ENCODE measurements at regions not wholly inside any gene's neighbourhood (a gene's known extent, or its start where the extent isn't known, plus 50 kb on each side); places are given as distances from the start of the nearest gene placed in this dataset.

DNA sequence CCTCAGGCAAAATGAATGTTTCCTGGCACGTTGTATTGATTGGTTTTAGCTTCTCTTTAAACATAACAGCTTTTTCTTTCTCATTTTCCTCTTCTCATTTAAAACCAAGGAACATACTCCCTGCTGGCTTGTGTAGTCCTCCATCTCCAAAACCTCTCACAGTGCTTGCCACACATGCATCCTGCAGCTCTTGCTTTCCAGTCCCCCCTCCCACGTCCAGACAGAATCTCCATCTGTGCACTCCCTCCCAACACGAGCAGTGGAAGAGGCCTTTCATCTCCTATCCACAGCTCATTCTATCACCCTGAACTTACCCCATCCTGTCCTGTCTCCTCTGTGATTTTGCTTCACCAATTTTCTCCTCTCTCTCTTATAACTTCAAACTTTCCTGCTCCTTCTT, 99.6 kb upstream of the THSD7B start:
- TF ChIP-seq, protein P1, sequence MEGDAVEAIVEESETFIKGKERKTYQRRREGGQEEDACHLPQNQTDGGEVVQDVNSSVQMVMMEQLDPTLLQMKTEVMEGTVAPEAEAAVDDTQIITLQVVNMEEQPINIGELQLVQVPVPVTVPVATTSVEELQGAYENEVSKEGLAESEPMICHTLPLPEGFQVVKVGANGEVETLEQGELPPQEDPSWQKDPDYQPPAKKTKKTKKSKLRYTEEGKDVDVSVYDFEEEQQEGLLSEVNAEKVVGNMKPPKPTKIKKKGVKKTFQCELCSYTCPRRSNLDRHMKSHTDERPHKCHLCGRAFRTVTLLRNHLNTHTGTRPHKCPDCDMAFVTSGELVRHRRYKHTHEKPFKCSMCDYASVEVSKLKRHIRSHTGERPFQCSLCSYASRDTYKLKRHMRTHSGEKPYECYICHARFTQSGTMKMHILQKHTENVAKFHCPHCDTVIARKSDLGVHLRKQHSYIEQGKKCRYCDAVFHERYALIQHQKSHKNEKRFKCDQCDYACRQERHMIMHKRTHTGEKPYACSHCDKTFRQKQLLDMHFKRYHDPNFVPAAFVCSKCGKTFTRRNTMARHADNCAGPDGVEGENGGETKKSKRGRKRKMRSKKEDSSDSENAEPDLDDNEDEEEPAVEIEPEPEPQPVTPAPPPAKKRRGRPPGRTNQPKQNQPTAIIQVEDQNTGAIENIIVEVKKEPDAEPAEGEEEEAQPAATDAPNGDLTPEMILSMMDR (IDR thresholded peaks at IDR 0.05; ENCODE audit: insufficient read depth, low read depth, low read length, missing control alignments) = no peak
- DNase-seq (ENCODE audit: low read depth) = no peak
- H3K4me3 ChIP-seq (ENCODE audit: low read length) = no peak overlapping the region

DNA sequence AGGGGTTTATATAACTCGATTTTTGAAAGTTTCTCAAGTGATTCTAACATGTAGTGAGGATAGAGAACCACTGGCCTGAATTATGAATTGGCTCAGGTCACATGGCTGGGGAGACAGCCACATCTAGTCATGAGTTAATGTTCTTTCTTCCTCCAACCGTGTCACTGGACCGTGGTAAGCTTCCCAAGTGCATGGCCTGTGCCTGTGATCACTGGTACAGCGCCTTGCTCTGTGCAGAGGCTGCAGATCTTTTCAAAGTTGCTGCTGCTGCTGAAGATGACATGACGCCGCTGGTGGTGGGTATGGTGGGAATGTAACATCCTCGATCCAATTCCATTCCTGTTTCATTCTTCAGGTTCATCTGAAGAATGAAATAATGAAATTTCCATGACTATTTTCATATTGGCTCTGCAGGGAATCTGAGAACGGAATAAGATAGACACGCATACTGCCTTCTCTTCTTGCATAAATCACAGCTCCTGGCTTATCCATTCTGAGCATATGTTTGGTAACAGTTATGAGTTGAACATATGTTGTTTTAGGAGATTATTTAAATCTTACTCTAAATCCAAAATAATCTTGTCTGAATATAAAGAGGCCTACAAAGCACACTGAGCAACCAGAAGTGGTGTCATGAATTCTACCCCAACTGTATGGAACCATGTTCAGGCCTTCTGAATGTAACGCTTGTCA, 100.5 kb upstream of the THSD7B start:
- no peak overlapping the region for H3K4me3 ChIP-seq (ENCODE audit: low read length)
- no peak for DNase-seq (ENCODE audit: low read depth)
- TF ChIP-seq, protein P1 (IDR thresholded peaks at IDR 0.05; ENCODE audit: insufficient read depth, low read depth, low read length, missing control alignments) = no peak

DNA sequence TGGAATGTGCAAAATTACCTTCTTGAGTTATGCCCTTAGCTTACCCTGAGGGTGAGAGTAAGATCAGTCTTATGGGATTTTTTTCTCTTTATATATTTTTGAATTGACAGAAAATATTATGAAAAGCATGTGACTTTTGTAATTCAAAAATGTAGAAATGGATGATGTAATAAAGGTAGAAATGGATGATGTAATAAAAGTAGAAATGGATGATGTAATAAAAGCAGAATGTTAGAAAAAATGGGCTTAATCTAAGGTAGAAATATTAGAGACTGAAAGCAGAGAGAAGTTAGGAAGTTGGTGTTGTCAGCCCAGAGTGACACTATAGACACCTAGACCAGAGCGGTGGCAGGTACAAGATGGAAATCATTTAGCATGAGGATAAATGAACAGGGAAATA, 107.1 kb upstream of the THSD7B start:
- no peak for DNase-seq (ENCODE audit: low read depth)
- no peak overlapping the region for H3K4me3 ChIP-seq (ENCODE audit: low read length)
- TF ChIP-seq, protein P1 (IDR thresholded peaks at IDR 0.05; ENCODE audit: insufficient read depth, low read depth, low read length, missing control alignments) = no peak

DNA sequence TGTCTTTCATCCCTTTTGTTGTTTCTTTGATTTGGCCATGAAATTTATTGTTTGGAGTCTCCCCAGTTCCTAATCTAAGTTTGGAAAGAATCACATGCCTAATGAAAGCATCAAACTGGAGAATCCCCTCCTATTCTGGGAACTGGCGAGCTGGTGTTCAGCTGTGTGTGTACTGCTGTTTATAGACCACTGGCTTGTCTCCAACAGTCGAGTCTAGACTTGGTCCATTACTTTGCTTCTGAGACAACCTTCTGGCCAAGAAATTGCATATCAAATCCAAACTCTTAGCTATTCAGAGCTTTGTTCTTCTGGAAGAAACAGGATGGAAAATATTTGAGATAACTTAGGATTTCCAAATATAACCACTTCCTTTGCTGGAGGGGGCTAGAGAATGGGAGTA, 111.5 kb upstream of the THSD7B start:
- TF ChIP-seq, protein P1 (IDR thresholded peaks at IDR 0.05; ENCODE audit: insufficient read depth, low read depth, low read length, missing control alignments) = no peak
- no peak for DNase-seq (ENCODE audit: low read depth)
- H3K4me3 ChIP-seq (ENCODE audit: low read length) = no peak overlapping the region

DNA sequence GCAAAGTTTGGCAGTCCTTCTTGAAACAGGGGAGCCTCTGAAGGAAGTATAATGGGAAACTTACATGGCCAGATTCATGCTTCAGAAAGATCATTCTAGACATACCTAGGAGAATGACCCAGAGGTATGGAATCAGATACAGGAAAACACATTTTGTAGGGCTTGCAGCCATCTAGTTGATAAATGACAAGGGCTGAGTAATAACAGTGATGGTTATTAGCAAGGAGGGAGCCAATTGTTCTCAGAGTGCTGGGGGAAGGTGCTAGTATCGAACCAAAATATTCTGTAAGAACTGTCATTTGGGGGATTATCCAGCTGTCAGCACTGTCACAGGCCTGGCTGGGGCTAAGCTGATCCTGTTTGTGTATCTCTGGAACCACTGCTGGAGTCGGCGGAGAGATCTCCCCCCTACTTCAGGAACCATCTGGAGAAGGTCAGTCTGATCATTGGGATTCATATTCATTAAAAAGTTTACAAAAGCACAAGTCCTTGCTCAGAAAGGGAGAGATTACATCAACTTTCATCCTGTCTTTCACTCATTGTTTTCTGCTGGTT, 113.8 kb upstream of the THSD7B start:
- TF ChIP-seq, protein P1 (IDR thresholded peaks at IDR 0.05; ENCODE audit: insufficient read depth, low read depth, low read length, missing control alignments) = no peak
- no peak for DNase-seq (ENCODE audit: low read depth)
- H3K4me3 ChIP-seq (ENCODE audit: low read length) = no peak overlapping the region

DNA sequence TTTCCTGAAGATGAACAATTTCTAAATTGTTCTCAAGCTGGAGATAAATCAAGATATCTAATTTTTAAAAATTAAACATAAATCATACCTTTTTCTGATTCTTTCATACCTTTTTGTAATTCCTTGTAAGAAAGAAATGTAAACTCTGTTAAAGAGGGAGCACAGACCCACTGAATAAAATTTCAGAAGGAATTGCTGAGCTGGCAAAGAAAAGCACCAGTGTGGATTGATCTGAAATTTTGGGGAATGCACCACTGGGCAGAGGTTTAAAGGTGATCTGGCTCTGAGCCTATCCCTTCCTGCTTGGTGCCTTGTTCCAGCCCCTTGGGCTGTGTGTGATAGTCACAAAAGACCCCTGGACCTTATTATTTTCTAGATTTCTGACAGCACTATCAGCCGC, 118.3 kb upstream of the THSD7B start:
- TF ChIP-seq, protein P1 (IDR thresholded peaks at IDR 0.05; ENCODE audit: insufficient read depth, low read depth, low read length, missing control alignments) = no peak
- DNase-seq (ENCODE audit: low read depth) = no peak
- H3K4me3 ChIP-seq (ENCODE audit: low read length) = no peak overlapping the region

All from epithelial cell of esophagus (primary cell).